ENCODE measurements at regions not wholly inside any gene's neighbourhood (a gene's known extent, or its start where the extent isn't known, plus 50 kb on each side); places are given as distances from the start of the nearest gene placed in this dataset.

- ATAC-seq: no peak
- TF ChIP-seq ISL1 (CRISPR knock-in tag; IDR thresholded peaks at IDR 0.05): no peak
- TF ChIP-seq SNAI2 (CRISPR knock-in tag; IDR thresholded peaks at IDR 0.05): no peak
- no peak for TF ChIP-seq ZNF565 (CRISPR knock-in tag; conservative IDR thresholded peaks at IDR 0.05; ENCODE audit: low read depth)
- TF ChIP-seq ZFP3 (CRISPR knock-in tag; IDR thresholded peaks at IDR 0.05): no peak
- no peak for TF ChIP-seq ZNF70 (CRISPR knock-in tag; IDR thresholded peaks at IDR 0.05)
- TF ChIP-seq ESRRG (CRISPR knock-in tag; IDR thresholded peaks at IDR 0.05): no peak
- no peak for TF ChIP-seq RARB (CRISPR knock-in tag; IDR thresholded peaks at IDR 0.05)
- no peak for TF ChIP-seq TCF4 (CRISPR knock-in tag; IDR thresholded peaks at IDR 0.05; ENCODE audit: borderline replicate concordance)
- no peak for TF ChIP-seq CREB5 (CRISPR knock-in tag; IDR thresholded peaks at IDR 0.05; ENCODE audit: low read depth)
- TF ChIP-seq ZC3H10 (CRISPR knock-in tag; IDR thresholded peaks at IDR 0.05): no peak
- TF ChIP-seq CSRNP3 (CRISPR knock-in tag; IDR thresholded peaks at IDR 0.05): no peak
- no peak for TF ChIP-seq TOX (CRISPR knock-in tag; IDR thresholded peaks at IDR 0.05; ENCODE audit: borderline replicate concordance)
- TF ChIP-seq GLIS3 (CRISPR knock-in tag; IDR thresholded peaks at IDR 0.05): no peak
- no peak for TF ChIP-seq PPARA (CRISPR knock-in tag; IDR thresholded peaks at IDR 0.05; ENCODE audit: borderline replicate concordance)
- no peak for TF ChIP-seq CSDC2 (CRISPR knock-in tag; IDR thresholded peaks at IDR 0.05)
- no peak for TF ChIP-seq ARNTL (CRISPR knock-in tag; IDR thresholded peaks at IDR 0.05; ENCODE audit: borderline replicate concordance, low read depth)
- TF ChIP-seq ZFP30 (CRISPR knock-in tag; IDR thresholded peaks at IDR 0.05): no peak
- no peak for TF ChIP-seq POU6F1 (CRISPR knock-in tag; IDR thresholded peaks at IDR 0.05; ENCODE audit: borderline replicate concordance, low read depth)
Measured at GRCh38 chr16:80260906-80261311, 279.9 kb upstream of the DYNLRB2 start.

GRCh38 chr16:80259290-80259805, 281.4 kb upstream of the DYNLRB2 start:
- no peak for ATAC-seq
- no peak for TF ChIP-seq SNAI2 (CRISPR knock-in tag; IDR thresholded peaks at IDR 0.05)
- TF ChIP-seq TOX (CRISPR knock-in tag; IDR thresholded peaks at IDR 0.05; ENCODE audit: borderline replicate concordance): no peak
- no peak for TF ChIP-seq ZFP3 (CRISPR knock-in tag; IDR thresholded peaks at IDR 0.05)
- no peak for TF ChIP-seq ZNF8 (CRISPR knock-in tag; IDR thresholded peaks at IDR 0.05)
- no peak for TF ChIP-seq PPARA (CRISPR knock-in tag; IDR thresholded peaks at IDR 0.05; ENCODE audit: borderline replicate concordance)
- no peak for TF ChIP-seq CSRNP3 (CRISPR knock-in tag; IDR thresholded peaks at IDR 0.05)
- no peak for TF ChIP-seq TCF4 (CRISPR knock-in tag; IDR thresholded peaks at IDR 0.05; ENCODE audit: borderline replicate concordance)
- TF ChIP-seq GLIS3 (CRISPR knock-in tag; IDR thresholded peaks at IDR 0.05): no peak
- TF ChIP-seq RARB (CRISPR knock-in tag; IDR thresholded peaks at IDR 0.05): no peak

GRCh38 chr16:80258407-80258806, 282.4 kb upstream of the DYNLRB2 start:
- TF ChIP-seq PATZ1 (CRISPR knock-in tag; IDR thresholded peaks at IDR 0.05; ENCODE audit: borderline replicate concordance) (no peak), CSRNP3 (CRISPR knock-in tag; IDR thresholded peaks at IDR 0.05) (no peak)
- no peak for ATAC-seq
